ENCODE measurements at regions not wholly inside any gene's neighbourhood (a gene's known extent, or its start where the extent isn't known, plus 50 kb on each side); places are given as distances from the start of the nearest gene placed in this dataset.
"Not testable (repeated sequence)": the region's sequence is repeated elsewhere in the genome, so short reads cannot be mapped to it uniquely, and the experiment has no call there.

DNA sequence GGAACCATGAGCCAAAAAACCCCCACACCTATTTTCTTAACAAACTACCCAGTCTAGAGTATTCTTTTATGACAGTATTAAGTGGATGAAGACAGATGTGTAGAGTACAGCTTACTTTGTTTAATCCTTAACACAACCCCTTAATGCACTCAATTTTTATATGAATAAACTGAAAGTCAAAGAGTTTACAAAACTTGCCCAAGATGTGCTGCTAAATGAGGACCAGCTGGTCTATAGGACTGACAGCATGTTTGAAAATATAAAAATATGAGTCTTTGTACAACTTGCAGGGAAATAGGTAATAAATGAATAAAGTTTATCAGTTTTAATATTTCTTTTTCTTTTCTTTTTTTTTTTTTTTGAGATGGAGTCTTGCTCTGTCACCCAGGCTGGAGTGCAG is 102.3 kb downstream of the ZFY start:
- H3K9me3 Mint-ChIP-seq: no peaks in the 10 kb centered on the region
- H3K27ac Mint-ChIP-seq: no peak overlapping the region
- CTCF ChIA-PET: no interaction called here
- no peak overlapping the region for H3K4me3 Mint-ChIP-seq
- DNase-seq: no peak
- intact Hi-C loops (cut with micrococcal nuclease): no loop called here
- no peaks in the 10 kb centered on the region for H3K27me3 Mint-ChIP-seq (ENCODE audit: low read depth)
- H3K4me1 Mint-ChIP-seq (ENCODE audit: low read depth): peaks cover 16% of the 10 kb centered on the region
- no peaks in the 10 kb centered on the region for H3K36me3 Mint-ChIP-seq (ENCODE audit: low read depth)

DNA sequence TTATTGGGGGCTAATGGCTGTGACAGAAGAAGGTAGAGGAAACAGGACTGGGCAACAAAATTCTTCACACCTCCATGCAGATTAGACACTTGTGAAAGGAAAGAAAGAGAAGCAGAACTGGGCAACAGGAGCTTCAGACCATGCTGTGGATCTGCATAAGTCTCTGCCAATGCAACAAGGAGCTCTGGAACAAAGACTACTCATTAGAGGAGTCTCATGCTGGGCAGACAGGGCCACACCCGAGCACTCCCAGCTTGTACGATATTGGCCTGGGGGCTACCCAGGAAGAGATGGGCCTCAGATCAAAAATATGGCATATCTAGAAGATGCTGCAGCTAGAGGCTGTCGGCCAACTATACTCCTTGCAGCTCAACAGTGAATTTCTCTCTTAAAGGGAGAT is 105.2 kb downstream of the ZFY start:
- no peaks in the 10 kb centered on the region for H3K9me3 Mint-ChIP-seq
- CTCF ChIA-PET: no interaction called here
- H3K27me3 Mint-ChIP-seq (ENCODE audit: low read depth): no peaks in the 10 kb centered on the region
- no peaks in the 10 kb centered on the region for H3K36me3 Mint-ChIP-seq (ENCODE audit: low read depth)
- H3K27ac Mint-ChIP-seq: no peak overlapping the region
- intact Hi-C loops (cut with micrococcal nuclease): no loop called here
- DNase-seq: no peak
- H3K4me3 Mint-ChIP-seq: no peak overlapping the region
- H3K4me1 Mint-ChIP-seq (ENCODE audit: low read depth): peaks cover 5% of the 10 kb centered on the region

DNA sequence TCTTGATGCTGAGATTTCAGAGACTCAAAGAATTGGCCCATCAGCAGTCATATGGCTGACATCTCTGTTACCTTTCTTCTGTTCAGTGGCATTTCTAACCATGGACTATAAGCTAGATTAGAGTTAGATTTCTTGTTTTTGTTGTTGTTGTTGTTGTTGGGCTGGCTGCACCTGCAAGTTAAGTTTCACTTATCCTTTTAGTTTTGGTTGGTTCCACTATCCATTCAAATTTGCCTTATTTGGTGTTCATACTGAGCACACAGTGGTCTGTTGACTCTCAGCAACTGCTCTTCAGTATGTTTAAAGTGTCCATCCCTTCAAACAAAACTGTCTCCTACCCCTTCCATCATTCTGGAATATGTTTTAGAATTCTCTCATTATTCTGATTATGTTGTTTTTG is 106.8 kb downstream of the ZFY start:
- CTCF ChIA-PET: interaction anchor here (0.6 kb wide), 1 partner anchor 104 kb away, joined by 3 read pairs; no protein-coding TSS in a partner anchor
- Mint-ChIP-seq H3K36me3 (ENCODE audit: low read depth) (no peaks in the 10 kb centered on the region), H3K9me3 (no peaks in the 10 kb centered on the region), H3K27me3 (ENCODE audit: low read depth) (no peaks in the 10 kb centered on the region), H3K4me3 (no peak overlapping the region), H3K27ac (no peak overlapping the region), H3K4me1 (ENCODE audit: low read depth) (peaks cover 1% of the 10 kb centered on the region)
- no peak for DNase-seq
- intact Hi-C loops (cut with micrococcal nuclease): no loop called here

DNA sequence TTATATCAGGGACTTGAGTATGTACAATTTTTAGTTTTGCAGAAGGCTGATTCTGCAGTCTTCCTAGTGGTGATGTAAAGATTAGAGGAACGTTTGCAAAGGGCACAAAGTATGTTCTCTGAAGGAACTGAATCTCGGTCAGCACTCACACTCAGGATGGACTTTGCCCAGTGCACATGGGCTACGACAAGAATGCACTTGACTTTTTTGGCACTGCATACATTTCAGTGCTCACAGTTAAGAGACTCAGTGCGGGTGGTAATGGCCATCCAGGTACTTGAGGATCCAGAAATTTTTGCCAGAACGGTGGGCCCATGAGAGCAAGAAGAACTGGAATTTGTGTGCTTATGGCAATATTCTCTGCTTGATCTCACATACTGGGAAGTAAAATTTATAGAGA is 107.7 kb downstream of the ZFY start:
- intact Hi-C loops (cut with micrococcal nuclease): no loop called here
- Mint-ChIP-seq H3K36me3 (ENCODE audit: low read depth) (no peaks in the 10 kb centered on the region), H3K27me3 (ENCODE audit: low read depth) (no peaks in the 10 kb centered on the region), H3K27ac (no peak overlapping the region), H3K4me3 (no peak overlapping the region), H3K9me3 (no peaks in the 10 kb centered on the region), H3K4me1 (ENCODE audit: low read depth) (peaks cover 1% of the 10 kb centered on the region)
- DNase-seq: no peak
- CTCF ChIA-PET: no interaction called here

DNA sequence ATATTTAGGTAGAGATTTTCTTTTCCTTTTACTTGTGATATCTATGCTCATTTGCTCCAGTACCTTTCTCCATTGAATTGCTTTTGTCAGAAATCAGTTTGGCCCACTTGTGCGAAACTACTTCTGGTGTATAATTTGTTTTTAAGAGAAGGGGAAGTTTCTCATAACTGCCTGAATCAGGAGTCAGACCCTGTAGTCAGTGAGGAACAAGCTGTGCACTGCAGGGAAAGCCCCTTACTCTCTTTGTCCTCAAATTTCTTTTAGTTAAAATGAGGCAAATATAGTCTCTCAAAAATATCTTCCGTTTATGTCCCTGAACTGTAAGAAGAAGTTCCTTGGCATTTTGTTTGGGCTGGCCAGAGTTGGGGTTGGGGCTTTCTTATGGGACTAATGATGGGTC is 109.9 kb downstream of the ZFY start:
- CTCF ChIA-PET: interaction anchor here (0.6 kb wide), 1 partner anchor 41 kb away, joined by 3 read pairs; no protein-coding TSS in a partner anchor
- intact Hi-C loops (cut with micrococcal nuclease): no loop called here
- H3K36me3 Mint-ChIP-seq (ENCODE audit: low read depth): no peaks in the 10 kb centered on the region
- H3K4me3 Mint-ChIP-seq: no peak overlapping the region
- H3K9me3 Mint-ChIP-seq: no peaks in the 10 kb centered on the region
- peaks cover 1% of the 10 kb centered on the region for H3K4me1 Mint-ChIP-seq (ENCODE audit: low read depth)
- no peak overlapping the region for H3K27ac Mint-ChIP-seq
- DNase-seq: no peak
- H3K27me3 Mint-ChIP-seq (ENCODE audit: low read depth): no peaks in the 10 kb centered on the region

DNA sequence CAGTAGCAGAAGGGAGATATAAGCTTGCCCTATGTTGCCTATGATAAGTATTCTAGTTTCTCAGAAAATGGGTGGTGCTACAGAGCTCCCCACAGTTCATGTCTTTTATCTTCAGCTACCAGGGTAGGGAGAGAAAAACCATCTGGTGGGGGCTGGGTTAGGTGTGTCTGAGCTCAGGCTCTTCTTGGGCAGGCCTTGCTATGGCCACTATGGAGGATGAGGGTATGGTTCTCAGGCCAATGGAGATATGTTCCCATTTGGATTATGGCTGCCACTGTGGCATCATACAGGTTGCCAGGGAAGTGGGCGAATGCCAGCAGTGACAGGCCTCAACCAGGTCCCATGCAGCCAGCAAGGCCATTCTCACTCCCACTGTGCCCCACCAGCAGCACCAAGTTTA is 120.3 kb downstream of the ZFY start:
- H3K27me3 Mint-ChIP-seq (ENCODE audit: low read depth); CTCF ChIA-PET; intact Hi-C loops (cut with micrococcal nuclease); H3K4me1 Mint-ChIP-seq (ENCODE audit: low read depth); H3K9me3 Mint-ChIP-seq; H3K4me3 Mint-ChIP-seq; DNase-seq; H3K27ac Mint-ChIP-seq; H3K36me3 Mint-ChIP-seq (ENCODE audit: low read depth): not testable (repeated sequence)

DNA sequence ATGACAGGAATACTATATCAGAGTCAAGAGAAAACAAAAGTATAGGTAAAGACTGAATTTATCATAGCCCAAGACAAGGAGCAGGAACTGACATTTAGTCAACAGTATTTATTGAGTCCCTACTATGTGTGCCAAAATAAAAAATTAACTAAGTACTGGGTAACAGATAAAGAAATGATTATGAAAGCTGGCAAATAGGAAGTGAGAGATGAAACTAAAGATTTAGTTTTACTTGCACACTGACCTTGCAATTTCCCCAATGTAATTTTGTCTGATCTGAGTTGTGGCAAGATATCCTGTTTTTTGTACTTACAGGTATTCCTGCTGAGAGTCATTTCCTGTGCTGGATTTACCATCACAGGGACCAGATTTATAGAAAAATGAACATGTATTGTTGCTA is 123.2 kb downstream of the ZFY start:
- H3K4me3 Mint-ChIP-seq; DNase-seq; H3K4me1 Mint-ChIP-seq (ENCODE audit: low read depth); CTCF ChIA-PET; H3K27ac Mint-ChIP-seq; intact Hi-C loops (cut with micrococcal nuclease); H3K27me3 Mint-ChIP-seq (ENCODE audit: low read depth); H3K36me3 Mint-ChIP-seq (ENCODE audit: low read depth); H3K9me3 Mint-ChIP-seq: not testable (repeated sequence)

DNA sequence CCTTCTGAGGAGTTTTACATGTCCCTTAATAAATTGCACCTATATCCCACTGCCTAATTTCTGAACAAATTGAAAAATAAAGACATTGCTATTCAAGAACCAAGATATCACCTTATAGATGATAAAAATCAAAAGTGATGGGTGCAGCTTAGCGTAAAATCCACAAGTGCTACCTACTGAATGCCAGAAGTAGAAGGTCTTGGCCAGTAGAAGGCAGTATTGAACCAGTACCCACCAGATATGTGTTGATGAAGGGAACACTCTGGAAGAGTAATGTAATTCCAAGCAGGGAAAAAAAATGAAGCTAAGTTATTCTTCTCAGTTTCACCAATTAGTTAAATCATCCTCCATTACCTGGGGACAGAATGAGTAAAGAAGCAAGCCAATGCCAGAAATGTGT is 125.5 kb downstream of the ZFY start:
- H3K36me3 Mint-ChIP-seq (ENCODE audit: low read depth); DNase-seq; H3K9me3 Mint-ChIP-seq; H3K27me3 Mint-ChIP-seq (ENCODE audit: low read depth); H3K27ac Mint-ChIP-seq; CTCF ChIA-PET; H3K4me3 Mint-ChIP-seq; H3K4me1 Mint-ChIP-seq (ENCODE audit: low read depth); intact Hi-C loops (cut with micrococcal nuclease): not testable (repeated sequence)

DNA sequence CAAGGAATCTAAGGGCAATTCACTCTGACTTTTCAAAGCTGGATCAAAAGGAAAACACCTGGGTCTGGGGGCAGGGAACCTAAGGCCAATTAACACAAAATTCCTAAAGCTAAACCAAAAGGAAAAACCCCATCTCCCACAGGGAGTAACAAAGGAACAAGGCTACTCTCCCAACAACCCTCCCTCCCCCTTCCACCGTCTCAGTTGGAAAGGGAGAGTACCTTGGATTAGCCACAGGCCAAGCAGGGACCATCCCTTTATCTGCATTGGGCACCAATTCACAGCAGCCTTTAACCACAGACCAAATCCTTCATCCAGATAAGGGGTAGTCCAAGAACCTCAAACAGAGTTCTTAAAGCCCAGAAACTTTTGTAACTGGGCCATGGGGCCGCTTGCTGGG is 153.0 kb downstream of the ZFY start:
- intact Hi-C loops (cut with micrococcal nuclease); H3K9me3 Mint-ChIP-seq; H3K4me1 Mint-ChIP-seq (ENCODE audit: low read depth); H3K27me3 Mint-ChIP-seq (ENCODE audit: low read depth); CTCF ChIA-PET; DNase-seq; H3K27ac Mint-ChIP-seq; H3K4me3 Mint-ChIP-seq; H3K36me3 Mint-ChIP-seq (ENCODE audit: low read depth): not testable (repeated sequence)

DNA sequence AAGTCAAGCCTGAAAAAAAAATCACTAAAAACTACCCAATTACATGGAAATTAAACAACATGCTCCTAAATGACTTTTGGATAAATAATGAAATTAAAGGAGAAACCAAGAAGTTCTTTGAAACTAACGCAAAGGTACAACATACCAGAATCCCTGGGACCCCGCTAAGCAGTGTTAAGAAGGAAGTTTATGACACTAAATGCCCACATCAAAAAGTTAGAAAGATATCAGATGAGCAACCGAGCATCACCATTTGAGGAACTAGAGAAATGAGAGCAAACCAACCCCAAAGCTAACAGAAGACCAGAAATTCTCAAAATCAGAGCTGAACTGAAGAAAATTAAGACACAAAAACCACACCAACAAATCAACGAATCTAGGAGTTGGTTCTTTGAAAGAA is 173.5 kb downstream of the ZFY start:
- H3K4me3 Mint-ChIP-seq; H3K4me1 Mint-ChIP-seq (ENCODE audit: low read depth); H3K36me3 Mint-ChIP-seq (ENCODE audit: low read depth); CTCF ChIA-PET; DNase-seq; H3K27ac Mint-ChIP-seq; H3K9me3 Mint-ChIP-seq; H3K27me3 Mint-ChIP-seq (ENCODE audit: low read depth); intact Hi-C loops (cut with micrococcal nuclease): not testable (repeated sequence)

DNA sequence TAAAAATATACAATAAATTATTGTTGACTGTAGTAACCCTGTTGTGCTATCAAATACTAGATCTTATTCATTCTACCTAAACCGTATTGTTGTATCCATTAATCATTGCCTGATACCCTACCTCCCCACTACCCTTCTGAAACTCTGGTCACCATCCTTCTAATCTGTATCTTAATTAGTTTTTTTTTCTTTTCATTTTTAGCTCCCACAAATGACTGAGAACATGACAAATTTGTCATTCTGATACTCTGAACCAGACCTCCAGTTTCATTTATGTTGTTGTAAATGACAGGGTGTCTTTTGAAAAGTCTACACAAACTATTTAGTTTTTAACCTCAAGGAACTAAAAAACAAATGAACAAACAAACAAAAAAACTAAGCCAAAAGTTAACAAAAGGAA is 185.1 kb downstream of the ZFY start:
- CTCF ChIA-PET; intact Hi-C loops (cut with micrococcal nuclease); H3K9me3 Mint-ChIP-seq; DNase-seq; H3K4me3 Mint-ChIP-seq; H3K27me3 Mint-ChIP-seq (ENCODE audit: low read depth); H3K36me3 Mint-ChIP-seq (ENCODE audit: low read depth); H3K4me1 Mint-ChIP-seq (ENCODE audit: low read depth); H3K27ac Mint-ChIP-seq: not testable (repeated sequence)

DNA sequence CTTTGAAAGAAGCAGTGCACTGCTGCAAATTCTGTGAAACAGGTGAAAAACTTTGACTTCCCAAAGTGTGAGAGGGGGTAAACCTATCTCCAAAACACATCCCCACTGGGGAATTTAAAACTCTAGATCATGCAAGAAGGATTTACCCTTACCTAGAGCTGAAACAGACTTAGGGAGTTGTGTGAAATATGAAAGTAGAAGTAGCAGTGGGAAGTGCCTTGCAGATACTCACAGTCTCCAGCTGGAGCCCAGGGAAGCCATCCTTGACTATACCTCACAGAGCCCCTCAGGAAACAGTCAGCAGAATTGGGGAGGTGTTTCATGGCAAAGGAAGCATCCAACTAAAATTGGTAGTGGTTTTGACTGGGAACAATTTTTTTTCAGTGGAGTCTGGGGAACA is 185.5 kb downstream of the ZFY start:
- DNase-seq; H3K27ac Mint-ChIP-seq; intact Hi-C loops (cut with micrococcal nuclease); H3K9me3 Mint-ChIP-seq; CTCF ChIA-PET; H3K4me1 Mint-ChIP-seq (ENCODE audit: low read depth); H3K36me3 Mint-ChIP-seq (ENCODE audit: low read depth); H3K4me3 Mint-ChIP-seq; H3K27me3 Mint-ChIP-seq (ENCODE audit: low read depth): not testable (repeated sequence)

DNA sequence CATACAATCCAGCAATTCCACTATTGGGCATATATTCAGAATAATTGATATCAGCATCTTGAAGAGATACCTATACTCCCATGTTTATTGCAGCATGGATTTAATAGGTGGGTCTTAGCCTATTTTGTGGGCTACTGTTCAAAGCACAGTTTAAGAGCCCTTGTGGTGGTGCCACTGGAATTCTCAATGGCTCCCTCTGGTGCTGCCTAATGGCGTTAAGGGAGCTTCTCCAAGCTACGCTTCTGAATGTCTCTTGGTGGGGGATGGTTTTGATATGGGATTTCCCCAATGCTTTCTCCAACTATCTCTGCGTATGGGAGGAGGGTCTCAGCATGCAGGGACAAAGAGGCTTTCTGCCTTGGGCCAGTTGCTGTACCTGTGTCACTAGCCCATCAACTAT is 188.3 kb downstream of the ZFY start:
- intact Hi-C loops (cut with micrococcal nuclease); H3K27me3 Mint-ChIP-seq (ENCODE audit: low read depth); CTCF ChIA-PET; H3K4me1 Mint-ChIP-seq (ENCODE audit: low read depth); H3K4me3 Mint-ChIP-seq; H3K36me3 Mint-ChIP-seq (ENCODE audit: low read depth); H3K27ac Mint-ChIP-seq; H3K9me3 Mint-ChIP-seq: not testable (repeated sequence)
- DNase-seq: peak; percentile 4

DNA sequence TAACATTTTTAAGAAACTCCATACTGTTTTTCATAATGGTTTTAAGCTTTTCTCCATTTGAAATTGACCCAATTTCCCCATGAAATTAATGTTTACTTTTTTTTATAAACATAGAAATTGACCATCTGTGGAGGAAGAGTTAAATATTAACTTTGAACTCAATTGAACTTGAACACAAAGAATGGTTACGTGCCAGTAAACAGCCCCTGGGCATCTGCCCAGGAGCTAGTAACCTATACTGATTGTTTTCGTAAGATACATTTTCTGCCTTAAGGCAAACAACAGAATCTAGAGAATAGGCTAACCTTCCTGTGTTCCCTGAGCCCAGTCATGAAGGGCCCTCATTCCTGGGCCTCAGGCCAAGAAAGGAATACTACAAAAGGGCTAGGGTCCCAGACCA is 235.9 kb downstream of the ZFY start:
- intact Hi-C loops (cut with micrococcal nuclease); H3K36me3 Mint-ChIP-seq (ENCODE audit: low read depth); DNase-seq; CTCF ChIA-PET; H3K27me3 Mint-ChIP-seq (ENCODE audit: low read depth); H3K27ac Mint-ChIP-seq; H3K4me1 Mint-ChIP-seq (ENCODE audit: low read depth); H3K4me3 Mint-ChIP-seq; H3K9me3 Mint-ChIP-seq: not testable (repeated sequence)
